Prostate gland (tissue), 2 donors: ENCODE measurements at regions not wholly inside any gene's neighbourhood (a gene's known extent, or its start where the extent isn't known, plus 50 kb on each side); places are given as distances from the start of the nearest gene placed in this dataset.

Experiments
- DNase-seq: peaks from one replicate; pipeline ENCODE4 v3.0.0-alpha.2; 2019; ENCODE audit warnings: low spot score
- H3K27ac ChIP-seq, 2 donors: fragments of 200-600 bp; sonication (generic); 2 replicates each; pipeline ENCODE4 v1.5.1; 2017 to 2019
- H3K27me3 ChIP-seq: fragments of 200-600 bp; sonication (generic); replicated peaks from 2 replicates; pipeline ENCODE4 v1.5.1; 2019; ENCODE audit not compliant: insufficient read depth
- H3K36me3 ChIP-seq, 2 donors: fragments of 200-600 bp; sonication (generic); 1 replicate in 1 of 2; 2 replicates in 1 of 2; pipeline versions ENCODE4 v1.5.1 to v1.8.1; 2017 to 2019
- H3K4me1 ChIP-seq: fragments of 200-600 bp; sonication (generic); replicated peaks from 2 replicates; pipeline ENCODE4 v1.5.1; 2019
- H3K4me3 ChIP-seq, 2 donors: fragments of 200-600 bp; sonication (generic); 2 replicates each; pipeline ENCODE4 v1.5.1; 2017 to 2019
- H3K9me3 ChIP-seq: fragments of 200-600 bp; sonication (generic); 2 replicates; pipeline ENCODE4 v1.5.1; 2017
- CTCF ChIP-seq, 4 experiments: fragments of 200-600 bp in 2 of 4; fragments of 450-650 bp in 2 of 4; sonication (generic) in 2 of 4; IDR thresholded peaks; 1 replicate in 3 of 4; 2 replicates in 1 of 4; pipeline ENCODE4 v1.5.1; 2016 to 2019; ENCODE audit warnings: antibody characterized with exemption in 4 of 4, mild to moderate bottlenecking in 2 of 4, moderate library complexity in 2 of 4
- POLR2A ChIP-seq: fragments of 450-650 bp; IDR thresholded peaks from one replicate; pipeline ENCODE4 v1.6.1; 2016; ENCODE audit warnings: antibody characterized with exemption, mild to moderate bottlenecking
- POLR2AphosphoS5 ChIP-seq: sonication (generic); formaldehyde crosslinking; IDR thresholded peaks from one replicate; pipeline ENCODE4 v1.6.1; 2017; ENCODE audit warnings: antibody characterized with exemption
- WGBS: methylation state at CpG from one replicate; pipeline ENCODE4 v1.1.5; 2018; 5-methylcytosine and 5-hydroxymethylcytosine counted together
- intact Hi-C: fragments of 100-400 bp; cut with DNase I; formaldehyde crosslinking; loops from one replicate; pipeline ENCODE4 v1.14.2; 2022

GRCh38 chr18:24841536-24841935 lies 381.1 kb downstream of the HRH4 start:
- intact Hi-C loops, result no loop called here
- TF ChIP-seq POLR2AphosphoS5 (no peak), POLR2A (no peak), CTCF (IDR thresholded peaks at IDR 0.05) (no peak)
- Histone ChIP-seq H3K27ac (no peak overlapping the region), H3K4me3 (no peak overlapping the region), H3K9me3 (no peaks in the 10 kb centered on the region), H3K27me3 (no peaks in the 10 kb centered on the region), H3K4me1 (no peaks in the 10 kb centered on the region), H3K36me3 (no peaks in the 10 kb centered on the region)
- DNase-seq, result no peak
- WGBS, result 84% methylated on average over 8 of the region's 8 CpGs

- no peak overlapping the region for H3K4me3 ChIP-seq
- WGBS, result 100% methylated on average over 1 of the region's 1 CpG
- intact Hi-C loops, result no loop called here
- no peaks in the 10 kb centered on the region for H3K27me3 ChIP-seq
- TF ChIP-seq POLR2A, result no peak
- TF ChIP-seq CTCF (IDR thresholded peaks at IDR 0.05), result no peak
- no peak for TF ChIP-seq POLR2AphosphoS5
- no peaks in the 10 kb centered on the region for H3K4me1 ChIP-seq
- H3K36me3 ChIP-seq, result no peaks in the 10 kb centered on the region
- H3K9me3 ChIP-seq, result no peaks in the 10 kb centered on the region
- no peak for DNase-seq
- no peak overlapping the region for H3K27ac ChIP-seq
Observed at GRCh38 chr18:24843123-24843522, 382.7 kb downstream of the HRH4 start.

- no peaks in the 10 kb centered on the region for H3K27me3 ChIP-seq
- TF ChIP-seq POLR2AphosphoS5 (no peak), CTCF (IDR thresholded peaks at IDR 0.05) (no peak), POLR2A (no peak)
- H3K4me1 ChIP-seq, result no peaks in the 10 kb centered on the region
- DNase-seq, result no peak
- intact Hi-C loops, result no loop called here
- H3K4me3 ChIP-seq, result no peak overlapping the region
- H3K9me3 ChIP-seq, result no peaks in the 10 kb centered on the region
- no peaks in the 10 kb centered on the region for H3K36me3 ChIP-seq
- no peak overlapping the region for H3K27ac ChIP-seq
- 82% methylated on average over 2 of the region's 2 CpGs for WGBS
Observed at GRCh38 chr18:24846138-24846537, 385.7 kb downstream of the HRH4 start.

- WGBS, result 65% methylated on average over 7 of the region's 7 CpGs
- TF ChIP-seq POLR2A (no peak), POLR2AphosphoS5 (no peak), CTCF (IDR thresholded peaks at IDR 0.05) (no peak)
- Histone ChIP-seq H3K9me3 (no peaks in the 10 kb centered on the region), H3K4me3 (no peak overlapping the region), H3K27me3 (no peaks in the 10 kb centered on the region), H3K36me3 (no peaks in the 10 kb centered on the region), H3K27ac (no peak overlapping the region), H3K4me1 (no peaks in the 10 kb centered on the region)
- intact Hi-C loops, result no loop called here
- DNase-seq, result no peak
Observed at GRCh38 chr18:24850532-24850931, 390.1 kb downstream of the HRH4 start.

- H3K27me3 ChIP-seq, result no peaks in the 10 kb centered on the region
- H3K4me1 ChIP-seq, result no peaks in the 10 kb centered on the region
- no peaks in the 10 kb centered on the region for H3K9me3 ChIP-seq
- H3K27ac ChIP-seq, result no peak overlapping the region
- DNase-seq, result no peak
- intact Hi-C loops, result no loop called here
- 85% methylated on average over 4 of the region's 4 CpGs for WGBS
- H3K4me3 ChIP-seq, result no peak overlapping the region
- H3K36me3 ChIP-seq, result no peaks in the 10 kb centered on the region
- no peak for TF ChIP-seq CTCF (IDR thresholded peaks at IDR 0.05)
- no peak for TF ChIP-seq POLR2AphosphoS5
- no peak for TF ChIP-seq POLR2A
Observed at GRCh38 chr18:24853076-24853475, 392.6 kb downstream of the HRH4 start.
